PC-9 (cell line): ENCODE measurements at regions not wholly inside any gene's neighbourhood (a gene's known extent, or its start where the extent isn't known, plus 50 kb on each side); places are given as distances from the start of the nearest gene placed in this dataset.

Experiments
- BruUV-seq: library from RNA; stranded (reverse); fragments of 400-500 nt; replicated peaks from 2 replicates; lab custom pipeline; 2021; lab: Mats Ljungman, UMichigan
- CTCF ChIA-PET: fragments of 300-600 bp; sonication (Branson Sonifier 250); formaldehyde crosslinking; loops from one replicate; lab custom pipeline; 2022; ENCODE audit warnings: antibody characterized with exemption; lab: Charles Lee
- POLR2A ChIA-PET: fragments of 300-600 bp; sonication (Branson Sonifier 250); formaldehyde crosslinking; loops from one replicate; lab custom pipeline; 2022; ENCODE audit warnings: antibody characterized with exemption; ENCODE audit not compliant: unreplicated experiment; lab: Charles Lee
- DNase-seq, 2 experiments: peaks; one replicate each; pipeline versions ENCODE4 v3.0.0 to v3.0.0-alpha.2; 2015 to 2022; ENCODE audit warnings: mixed read lengths in 1 of 2
- H2AFZ ChIP-seq: fragments of 200-600 bp; sonication (generic); 2 replicates; pipeline ENCODE4 v1.8.1; 2017; ENCODE audit warnings: antibody characterized with exemption
- H3F3A ChIP-seq: fragments of 200-600 bp; sonication (generic); 2 replicates; pipeline ENCODE4 v1.8.1; 2017; ENCODE audit warnings: antibody characterized with exemption, mild to moderate bottlenecking, low read depth; ENCODE audit not compliant: insufficient read depth
- H3K27ac ChIP-seq: fragments of 200-600 bp; sonication (generic); 2 replicates; pipeline ENCODE4 v1.6.1; 2016; ENCODE audit warnings: mixed run types
- H3K27me3 ChIP-seq: fragments of 200-600 bp; sonication (generic); 2 replicates; pipeline ENCODE4 v1.6.1; 2016; ENCODE audit warnings: low read depth, mixed run types; ENCODE audit not compliant: insufficient read depth
- H3K36me3 ChIP-seq: fragments of 200-600 bp; sonication (generic); 2 replicates; pipeline ENCODE4 v1.6.1; 2016; ENCODE audit warnings: low read depth, mixed run types
- H3K4me1 ChIP-seq: fragments of 200-600 bp; sonication (generic); replicated peaks from 2 replicates; pipeline ENCODE4 v1.6.1; 2016; ENCODE audit warnings: mixed run types; ENCODE audit not compliant: insufficient read depth
- H3K4me2 ChIP-seq: fragments of 200-600 bp; sonication (generic); 2 replicates; pipeline ENCODE4 v1.6.1; 2017; ENCODE audit warnings: mixed run types
- H3K4me3 ChIP-seq: fragments of 200-600 bp; sonication (generic); 2 replicates; pipeline ENCODE4 v1.6.1; 2016; ENCODE audit warnings: mixed run types
- H3K79me2 ChIP-seq: fragments of 200-600 bp; sonication (generic); 2 replicates; pipeline ENCODE4 v1.6.1; 2017; ENCODE audit warnings: low read depth, mixed run types
- H3K9me2 ChIP-seq: fragments of 200-600 bp; sonication (generic); 2 replicates; pipeline ENCODE4 v1.8.1; 2017; ENCODE audit warnings: mild to moderate bottlenecking; ENCODE audit not compliant: insufficient read depth
- H3K9me3 ChIP-seq: fragments of 200-600 bp; sonication (generic); 2 replicates; pipeline ENCODE4 v1.8.1; 2016; ENCODE audit warnings: low read depth; ENCODE audit not compliant: insufficient read depth
- H4K20me1 ChIP-seq: fragments of 200-600 bp; sonication (generic); 2 replicates; pipeline ENCODE4 v1.8.1; 2017; ENCODE audit not compliant: insufficient read depth
- EZH2 ChIP-seq: fragments of 200-600 bp; sonication (generic); IDR thresholded peaks from 2 replicates; pipeline ENCODE4 v1.8.0; 2017; ENCODE audit warnings: antibody characterized with exemption, low read depth
- intact Hi-C: fragments of 100-400 bp; cut with micrococcal nuclease; formaldehyde crosslinking; loops from one replicate; pipeline ENCODE4 v1.10.0; 2022; ENCODE audit not compliant: unreplicated experiment
- TF ChIP-seq, protein P1 (sequence below): fragments of 200-600 bp; sonication (generic); conservative IDR thresholded peaks from 2 replicates; pipeline ENCODE4 v1.6.1; 2017; ENCODE audit warnings: mixed run types, antibody characterized with exemption, mild to moderate bottlenecking, moderate library complexity

DNA sequence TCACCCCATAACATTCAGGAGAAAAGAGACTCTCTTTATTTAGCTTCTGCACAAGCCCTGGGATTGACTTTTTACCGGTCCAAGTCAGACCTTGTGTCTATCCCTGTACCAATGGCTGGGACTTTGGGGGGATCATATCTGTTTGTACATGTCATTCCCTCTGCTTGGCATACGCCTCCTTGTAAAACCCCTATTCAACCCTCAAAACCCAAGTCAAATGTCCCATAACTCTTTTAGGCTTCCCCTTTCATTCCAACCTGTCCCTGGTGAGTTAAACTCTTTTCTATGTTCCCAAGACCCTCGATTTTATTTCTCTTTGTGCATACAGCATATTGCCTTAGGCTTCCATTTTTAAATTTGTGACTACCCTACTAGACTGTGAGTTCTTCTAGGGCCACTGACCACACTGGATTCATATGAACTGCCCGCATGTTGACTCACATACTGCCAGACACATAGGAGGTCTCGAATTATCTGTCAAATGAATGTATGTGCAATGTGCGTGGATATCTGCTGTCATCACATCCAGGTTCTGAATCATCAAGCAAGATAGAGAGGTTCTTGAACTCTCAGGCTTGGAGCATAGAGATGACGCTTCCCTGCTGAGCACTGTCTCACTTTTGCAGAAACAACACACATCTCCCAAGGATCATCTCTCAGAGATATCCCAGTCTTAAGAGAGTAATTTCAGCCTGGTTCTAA lies 548.6 kb upstream of the TBX3 start:
- H2AFZ ChIP-seq: no peak overlapping the region
- no TSS peak for BruUV-seq

DNA sequence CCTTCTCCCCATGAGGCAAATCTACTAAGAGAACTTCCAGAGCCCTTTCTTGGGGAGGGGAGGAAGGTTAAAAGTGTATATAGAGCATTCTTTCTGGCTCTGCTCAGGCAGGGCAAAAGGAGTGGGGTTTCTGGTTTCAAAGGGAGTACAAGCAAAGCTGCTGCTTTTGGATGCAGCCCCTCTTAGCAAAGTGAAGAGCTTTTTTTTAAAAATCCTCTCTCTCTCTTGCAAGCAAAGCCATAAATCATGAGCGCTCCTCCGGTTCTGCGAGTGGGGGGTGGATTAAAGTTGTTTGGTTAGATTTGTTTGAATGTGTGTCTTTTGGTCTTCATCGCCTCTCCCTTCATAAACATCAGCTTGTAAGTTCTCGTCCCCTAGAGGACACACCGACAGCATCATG lies 546.6 kb upstream of the TBX3 start:
- no peak for TF ChIP-seq EZH2
- TF ChIP-seq, protein P1, sequence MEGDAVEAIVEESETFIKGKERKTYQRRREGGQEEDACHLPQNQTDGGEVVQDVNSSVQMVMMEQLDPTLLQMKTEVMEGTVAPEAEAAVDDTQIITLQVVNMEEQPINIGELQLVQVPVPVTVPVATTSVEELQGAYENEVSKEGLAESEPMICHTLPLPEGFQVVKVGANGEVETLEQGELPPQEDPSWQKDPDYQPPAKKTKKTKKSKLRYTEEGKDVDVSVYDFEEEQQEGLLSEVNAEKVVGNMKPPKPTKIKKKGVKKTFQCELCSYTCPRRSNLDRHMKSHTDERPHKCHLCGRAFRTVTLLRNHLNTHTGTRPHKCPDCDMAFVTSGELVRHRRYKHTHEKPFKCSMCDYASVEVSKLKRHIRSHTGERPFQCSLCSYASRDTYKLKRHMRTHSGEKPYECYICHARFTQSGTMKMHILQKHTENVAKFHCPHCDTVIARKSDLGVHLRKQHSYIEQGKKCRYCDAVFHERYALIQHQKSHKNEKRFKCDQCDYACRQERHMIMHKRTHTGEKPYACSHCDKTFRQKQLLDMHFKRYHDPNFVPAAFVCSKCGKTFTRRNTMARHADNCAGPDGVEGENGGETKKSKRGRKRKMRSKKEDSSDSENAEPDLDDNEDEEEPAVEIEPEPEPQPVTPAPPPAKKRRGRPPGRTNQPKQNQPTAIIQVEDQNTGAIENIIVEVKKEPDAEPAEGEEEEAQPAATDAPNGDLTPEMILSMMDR: no peak
- no peak overlapping the region for H3K4me3 ChIP-seq
- no peak overlapping the region for H3K27ac ChIP-seq
- DNase-seq: no peak
- no peaks in the 10 kb centered on the region for H3K36me3 ChIP-seq
- H3K79me2 ChIP-seq: no peaks in the 10 kb centered on the region
- POLR2A ChIA-PET: no interaction called here
- CTCF ChIA-PET: no interaction called here
- no peak overlapping the region for H3K4me2 ChIP-seq
- no peaks in the 10 kb centered on the region for H3K9me2 ChIP-seq
- no peaks in the 10 kb centered on the region for H3K9me3 ChIP-seq
- BruUV-seq: no TSS peak
- intact Hi-C loops: no loop called here
- no peaks in the 10 kb centered on the region for H3F3A ChIP-seq
- H3K27me3 ChIP-seq: peaks cover 6% of the 10 kb centered on the region; the same call in 1 of the 2 replicates
- no peaks in the 10 kb centered on the region; the same call in 1 of the 2 replicates for H4K20me1 ChIP-seq
- no peak overlapping the region for H2AFZ ChIP-seq
- H3K4me1 ChIP-seq: no peaks in the 10 kb centered on the region; the same call in 1 of the 2 replicates

More for the DNA sequence above, 548.6 kb upstream of the TBX3 start:
- no peaks in the 10 kb centered on the region; the same call in 1 of the 2 replicates for H4K20me1 ChIP-seq
- H3K27me3 ChIP-seq: peaks cover 13% of the 10 kb centered on the region
- H3K4me2 ChIP-seq: no peak overlapping the region
- TF ChIP-seq, protein P1: no peak
- no peak for TF ChIP-seq EZH2
- no peaks in the 10 kb centered on the region for H3K9me3 ChIP-seq
- H3K79me2 ChIP-seq: no peaks in the 10 kb centered on the region
- H3F3A ChIP-seq: no peaks in the 10 kb centered on the region
- H3K4me3 ChIP-seq: no peak overlapping the region
- no peak for DNase-seq
- ChIA-PET POLR2A (no interaction called here), CTCF (no interaction called here)
- H3K36me3 ChIP-seq: no peaks in the 10 kb centered on the region
- H3K4me1 ChIP-seq: no peaks in the 10 kb centered on the region; the same call in 1 of the 2 replicates
- intact Hi-C loops: no loop called here
- H3K27ac ChIP-seq: no peak overlapping the region
- no peaks in the 10 kb centered on the region; the same call in 1 of the 2 replicates for H3K9me2 ChIP-seq

DNA sequence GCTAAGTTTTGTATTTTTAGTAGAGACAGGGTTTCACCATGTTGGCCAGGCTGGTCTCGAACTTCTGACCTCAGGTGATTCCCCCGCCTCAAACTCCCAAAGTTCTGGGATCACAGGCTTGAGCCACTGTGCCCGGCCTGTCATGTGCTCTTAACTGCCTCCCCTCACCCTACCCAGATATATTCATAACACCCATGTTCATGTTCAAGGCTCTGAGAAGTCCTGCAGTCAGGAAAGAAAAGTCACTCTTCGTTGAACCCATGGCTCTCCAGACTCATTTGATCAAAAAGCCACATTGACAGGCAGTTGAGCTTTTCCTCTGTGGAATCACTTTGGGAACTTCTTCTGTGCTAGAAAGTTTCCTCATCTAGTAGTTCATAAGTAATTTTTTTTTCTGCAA lies 545.5 kb upstream of the TBX3 start:
- H3K9me2 ChIP-seq: no peaks in the 10 kb centered on the region
- DNase-seq: no peak
- no peaks in the 10 kb centered on the region; the same call in 1 of the 2 replicates for H3K4me1 ChIP-seq
- TF ChIP-seq EZH2: no peak
- TF ChIP-seq, protein P1: no peak
- no peaks in the 10 kb centered on the region for H3F3A ChIP-seq
- POLR2A ChIA-PET: no interaction called here
- H3K4me3 ChIP-seq: no peak overlapping the region
- no peaks in the 10 kb centered on the region for H3K9me3 ChIP-seq
- no peak overlapping the region for H3K4me2 ChIP-seq
- intact Hi-C loops: no loop called here
- CTCF ChIA-PET: no interaction called here
- H3K27ac ChIP-seq: no peak overlapping the region
- H3K27me3 ChIP-seq: peaks cover 6% of the 10 kb centered on the region
- H3K79me2 ChIP-seq: no peaks in the 10 kb centered on the region
- no peaks in the 10 kb centered on the region; the same call in 1 of the 2 replicates for H4K20me1 ChIP-seq
- no peaks in the 10 kb centered on the region for H3K36me3 ChIP-seq
- BruUV-seq: no TSS peak
- no peak overlapping the region for H2AFZ ChIP-seq
